Right lobe of liver (tissue), 4 donors: ENCODE measurements at regions not wholly inside any gene's neighbourhood (a gene's known extent, or its start where the extent isn't known, plus 50 kb on each side); places are given as distances from the start of the nearest gene placed in this dataset.

Experiments used
- POLR2A ChIP-seq: fragments of 450-650 bp; IDR thresholded peaks from one replicate; pipeline ENCODE4 v1.6.1; 2017; ENCODE audit warnings: antibody characterized with exemption, mild to moderate bottlenecking
- TF ChIP-seq, protein P1 (sequence below), 4 donors: fragments of 200-600 bp in 3 of 4; fragments of 450-650 bp in 1 of 4; IDR thresholded peaks; one replicate each; pipeline versions ENCODE4 v1.5.1 to v1.8.0; 2016 to 2022; ENCODE audit warnings: antibody characterized with exemption in 4 of 4, mild to moderate bottlenecking in 2 of 4
- donor health status: DM: no; HTN: no; CAD: no.
- donor health status: DM: no; HTN: no; CAD: no.
- donor health status: DM: no; HTN: yes; CAD: no.

DNA sequence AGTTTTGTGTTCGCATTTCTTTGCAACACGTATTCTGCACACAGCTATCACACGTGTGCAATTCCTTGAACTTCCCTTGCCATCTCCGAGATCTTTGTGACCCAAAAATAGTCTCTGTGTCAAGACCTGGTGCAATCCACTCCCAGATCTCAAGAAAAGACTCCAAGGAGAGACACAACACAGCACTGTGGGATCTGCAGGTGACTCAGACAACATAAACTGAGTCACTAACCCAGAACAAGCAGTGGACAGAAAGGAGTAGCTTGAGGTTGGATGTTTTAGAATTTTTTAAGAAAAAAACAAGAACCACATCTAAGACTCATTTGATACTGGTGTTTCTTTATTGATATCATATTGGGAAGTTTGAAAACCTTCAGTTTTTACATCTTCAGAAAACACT lies 396.9 kb downstream of the AGTPBP1 start:
- TF ChIP-seq, protein P1, sequence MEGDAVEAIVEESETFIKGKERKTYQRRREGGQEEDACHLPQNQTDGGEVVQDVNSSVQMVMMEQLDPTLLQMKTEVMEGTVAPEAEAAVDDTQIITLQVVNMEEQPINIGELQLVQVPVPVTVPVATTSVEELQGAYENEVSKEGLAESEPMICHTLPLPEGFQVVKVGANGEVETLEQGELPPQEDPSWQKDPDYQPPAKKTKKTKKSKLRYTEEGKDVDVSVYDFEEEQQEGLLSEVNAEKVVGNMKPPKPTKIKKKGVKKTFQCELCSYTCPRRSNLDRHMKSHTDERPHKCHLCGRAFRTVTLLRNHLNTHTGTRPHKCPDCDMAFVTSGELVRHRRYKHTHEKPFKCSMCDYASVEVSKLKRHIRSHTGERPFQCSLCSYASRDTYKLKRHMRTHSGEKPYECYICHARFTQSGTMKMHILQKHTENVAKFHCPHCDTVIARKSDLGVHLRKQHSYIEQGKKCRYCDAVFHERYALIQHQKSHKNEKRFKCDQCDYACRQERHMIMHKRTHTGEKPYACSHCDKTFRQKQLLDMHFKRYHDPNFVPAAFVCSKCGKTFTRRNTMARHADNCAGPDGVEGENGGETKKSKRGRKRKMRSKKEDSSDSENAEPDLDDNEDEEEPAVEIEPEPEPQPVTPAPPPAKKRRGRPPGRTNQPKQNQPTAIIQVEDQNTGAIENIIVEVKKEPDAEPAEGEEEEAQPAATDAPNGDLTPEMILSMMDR (IDR thresholded peaks at IDR 0.05) = no peak
- no peak for TF ChIP-seq POLR2A
